CD4-positive, alpha-beta T cell treated with Interleukin-15 for 4 hours (primary cell): ENCODE measurements at regions not wholly inside any gene's neighbourhood (a gene's known extent, or its start where the extent isn't known, plus 50 kb on each side); places are given as distances from the start of the nearest gene placed in this dataset.
"Not testable (repeated sequence)": the region's sequence is repeated elsewhere in the genome, so short reads cannot be mapped to it uniquely, and the experiment has no call there.

Experiments
- DNase-seq: peaks from one replicate; pipeline ENCODE4 v3.0.0-alpha.2; 2020; ENCODE audit warnings: low spot score

DNA sequence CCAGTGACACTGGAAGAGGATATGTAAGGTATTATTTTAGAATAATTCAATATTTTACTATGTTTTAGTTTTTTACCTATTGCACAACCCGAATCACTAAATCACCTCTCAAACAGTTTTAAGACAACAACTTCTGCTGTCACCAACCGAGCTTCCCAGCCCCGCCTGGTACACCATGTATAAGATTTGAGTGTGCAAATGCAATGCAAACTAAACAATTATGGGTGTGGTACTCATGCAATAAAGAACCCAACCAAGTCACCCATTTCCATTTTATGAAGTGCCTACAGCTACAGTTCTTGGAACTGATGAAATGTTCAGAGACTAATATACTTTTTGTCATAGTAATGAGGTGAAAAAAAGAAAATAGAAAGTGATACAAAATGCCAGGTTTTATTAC, 256.2 kb downstream of the TAFA4 start:
- DNase-seq: no peak

DNA sequence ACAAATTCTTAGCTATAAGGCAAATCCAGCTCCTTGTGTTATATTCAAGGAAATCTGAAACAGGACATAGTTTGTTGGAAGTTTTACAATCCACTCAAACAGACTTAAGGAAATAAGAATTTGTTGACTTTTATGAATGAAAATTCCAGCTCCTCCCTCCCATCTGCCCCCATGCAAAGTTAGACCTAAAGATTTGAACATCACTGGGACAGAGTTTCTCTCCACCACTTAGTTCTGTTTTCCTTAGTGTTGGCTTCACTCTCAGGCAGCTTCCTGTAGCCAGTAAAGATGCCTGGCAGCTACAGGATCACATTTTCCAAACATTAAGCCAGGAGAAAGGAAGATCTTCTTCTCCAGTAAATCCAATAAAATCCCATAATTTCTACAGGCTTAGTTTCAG, 265.0 kb downstream of the TAFA4 start:
- DNase-seq: no peak

DNA sequence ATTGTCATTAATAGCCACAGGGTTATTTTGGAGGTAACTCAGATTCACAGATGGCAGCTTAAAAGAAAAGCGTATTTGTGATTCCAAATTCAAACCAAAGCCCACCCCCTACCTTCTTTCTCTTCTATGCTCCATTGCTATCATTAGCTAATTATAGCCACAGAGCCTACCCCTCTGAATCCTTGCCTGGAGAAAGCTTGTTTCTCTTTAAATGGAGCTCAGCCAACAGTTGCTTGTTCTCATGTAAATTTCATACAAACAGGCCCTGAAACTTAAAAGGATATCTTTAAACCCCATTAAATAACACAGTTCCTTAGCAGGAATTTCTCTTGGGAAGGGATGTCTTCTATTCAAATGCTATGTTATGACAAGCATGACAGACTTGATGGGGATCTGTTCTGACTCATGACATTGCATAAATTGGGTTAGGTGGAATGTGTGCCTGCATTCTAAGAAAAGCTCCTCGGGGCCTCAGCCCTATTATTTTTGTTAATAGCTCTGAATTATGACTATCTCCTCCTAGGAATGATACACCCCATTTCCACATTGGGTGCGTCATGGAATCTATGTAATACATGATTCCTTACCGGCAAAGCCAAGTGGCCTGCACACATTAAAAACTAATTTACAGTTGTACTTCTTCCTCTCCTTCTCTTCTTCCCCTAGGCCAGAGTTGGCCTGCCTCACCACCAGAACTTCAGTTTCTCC, 265.8 kb downstream of the TAFA4 start:
- DNase-seq: no peak

DNA sequence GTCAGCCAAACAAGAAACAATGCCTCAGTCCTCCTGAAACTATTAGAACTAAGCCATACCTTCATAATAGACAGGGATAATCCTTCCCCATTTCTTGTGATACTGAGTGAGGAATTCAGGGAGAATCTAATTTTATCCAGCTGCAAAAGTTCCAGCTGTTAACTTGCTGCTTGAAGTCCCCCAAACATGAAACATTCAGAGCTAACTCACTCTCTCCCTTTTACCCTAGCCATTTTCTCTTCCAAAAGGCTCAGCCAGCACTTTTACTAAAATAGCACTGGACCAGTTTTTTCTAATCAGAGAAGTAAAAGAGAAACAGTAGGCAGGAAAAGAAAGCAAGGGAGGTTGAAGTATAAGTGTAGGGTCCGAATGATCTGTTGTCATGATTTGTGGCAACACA, 268.1 kb downstream of the TAFA4 start:
- no peak for DNase-seq

DNA sequence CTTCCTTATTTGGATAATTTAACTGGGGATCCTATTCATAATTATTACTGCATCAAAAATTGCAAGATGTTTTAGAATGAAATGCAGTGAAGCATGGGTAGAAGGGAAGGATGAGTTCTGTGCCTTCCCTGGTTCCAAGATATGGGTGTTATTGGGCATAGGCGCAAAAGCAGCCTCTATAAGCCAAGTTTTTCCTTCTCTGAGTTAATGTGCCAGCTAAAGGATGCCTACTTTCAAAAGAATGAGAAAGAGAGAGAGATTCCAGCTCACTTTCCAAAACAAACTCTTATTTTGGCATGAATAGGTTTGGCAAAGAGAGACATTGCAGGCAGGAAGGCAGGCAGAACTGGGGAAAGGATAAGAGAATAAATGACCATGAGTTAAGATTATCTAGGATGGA, 270.2 kb downstream of the TAFA4 start:
- DNase-seq: no peak

DNA sequence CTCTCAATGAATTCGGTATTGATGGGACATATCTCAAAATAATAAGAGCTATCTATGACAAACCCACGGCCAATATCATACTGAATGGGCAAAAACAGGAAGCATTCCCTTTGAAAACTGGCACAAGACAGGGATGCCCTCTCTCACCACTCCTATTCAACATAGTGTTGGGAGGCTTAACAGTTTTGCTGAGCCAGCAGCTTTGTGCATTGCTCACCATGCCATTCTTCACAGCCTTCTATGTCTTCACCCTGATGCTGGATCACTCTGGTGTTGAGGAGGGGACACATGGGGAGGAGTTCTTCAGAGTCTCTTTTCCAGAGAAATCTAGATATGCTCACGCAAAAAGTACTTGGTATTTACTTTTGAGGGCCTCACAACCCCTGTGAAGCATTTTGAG, 281.7 kb downstream of the TAFA4 start:
- not testable (repeated sequence) for DNase-seq

DNA sequence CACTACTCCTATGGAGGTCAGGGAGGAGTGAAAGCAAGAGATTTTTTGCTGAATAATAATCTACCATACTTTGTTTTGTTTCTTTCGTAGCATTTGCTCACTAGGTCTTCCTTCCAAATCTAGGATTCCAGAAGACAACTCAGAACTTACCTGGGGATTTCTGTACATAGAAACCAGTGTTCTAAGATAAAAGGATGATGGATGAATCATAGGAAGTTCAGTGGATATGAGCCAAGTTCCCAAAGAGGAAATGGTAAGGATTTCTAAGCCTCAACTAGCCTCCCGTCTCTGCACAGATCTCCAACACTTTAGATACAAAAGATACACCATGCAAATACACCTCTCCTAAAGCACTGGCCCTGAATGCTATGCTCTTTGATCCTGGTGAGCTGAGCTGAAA, 283.9 kb downstream of the TAFA4 start:
- no peak for DNase-seq

DNA sequence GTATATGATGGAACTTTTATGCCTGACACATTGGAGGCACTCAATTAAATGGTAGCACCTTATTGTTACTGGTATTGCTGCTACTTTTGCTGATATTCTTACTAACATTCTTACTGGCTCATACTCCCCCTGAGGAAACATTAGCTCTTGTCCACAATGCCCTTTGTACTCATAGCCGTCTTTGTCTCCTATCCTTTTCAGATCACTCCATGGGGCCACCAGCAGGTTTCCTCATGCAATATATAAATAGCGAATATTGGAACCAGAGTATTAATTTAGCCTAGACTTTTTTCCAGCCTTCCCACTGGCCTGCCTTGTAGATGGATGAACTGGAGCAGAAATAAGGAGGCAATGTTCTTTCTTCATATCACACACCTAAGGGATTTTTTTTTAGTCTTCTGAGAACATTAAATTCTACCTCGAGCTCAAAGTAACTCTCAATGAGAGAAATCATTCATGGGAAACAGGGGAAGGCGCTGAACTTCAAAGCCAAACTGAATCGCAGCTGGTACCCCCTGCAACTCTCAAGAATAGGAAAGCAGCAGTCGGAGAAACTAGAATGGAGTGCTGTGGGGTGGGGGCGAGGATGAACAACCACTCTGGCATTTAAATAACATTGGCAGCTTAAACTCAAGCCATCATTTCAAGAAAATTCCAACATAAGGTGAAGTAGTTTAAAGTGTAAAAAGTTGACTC, 300.3 kb downstream of the TAFA4 start:
- no peak for DNase-seq

DNA sequence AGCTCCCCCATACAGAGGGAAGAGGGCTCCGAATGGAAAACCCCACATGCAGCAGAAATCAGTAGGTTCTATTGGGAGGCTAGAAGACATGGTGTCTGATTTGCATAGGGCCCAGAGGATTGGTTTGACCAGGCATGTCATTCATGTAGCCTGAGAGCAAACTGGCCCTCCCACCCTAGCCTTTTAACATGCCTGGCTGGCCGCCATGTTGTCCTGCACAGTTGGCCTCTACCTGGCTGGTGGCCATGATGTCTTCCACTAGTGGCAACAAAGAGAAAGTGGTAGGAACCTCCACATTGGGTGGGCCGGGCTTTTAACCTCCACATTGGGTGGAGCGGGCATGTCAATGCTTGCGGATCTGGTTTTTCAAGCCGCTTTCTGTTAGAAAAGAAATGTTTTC, 312.1 kb downstream of the TAFA4 start:
- DNase-seq: no peak

DNA sequence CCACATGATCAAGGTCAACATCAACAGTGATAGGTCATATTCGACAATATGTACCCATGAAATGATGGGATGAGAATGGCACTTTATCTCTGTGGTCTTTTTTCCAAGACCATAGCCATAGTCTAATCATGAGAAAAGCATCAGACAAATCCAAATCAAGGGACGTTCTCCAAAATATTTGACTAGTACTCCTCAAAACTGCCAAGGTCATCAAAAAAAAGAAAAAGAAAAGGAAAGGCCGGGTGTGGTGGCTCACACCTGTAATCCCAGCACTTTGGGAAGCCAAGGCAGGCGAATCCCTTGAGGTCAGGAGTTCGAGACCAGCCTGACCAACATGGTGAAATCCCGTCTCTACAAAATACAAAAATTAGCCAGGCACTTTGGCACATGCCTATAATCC, 318.3 kb downstream of the TAFA4 start:
- DNase-seq: no peak

DNA sequence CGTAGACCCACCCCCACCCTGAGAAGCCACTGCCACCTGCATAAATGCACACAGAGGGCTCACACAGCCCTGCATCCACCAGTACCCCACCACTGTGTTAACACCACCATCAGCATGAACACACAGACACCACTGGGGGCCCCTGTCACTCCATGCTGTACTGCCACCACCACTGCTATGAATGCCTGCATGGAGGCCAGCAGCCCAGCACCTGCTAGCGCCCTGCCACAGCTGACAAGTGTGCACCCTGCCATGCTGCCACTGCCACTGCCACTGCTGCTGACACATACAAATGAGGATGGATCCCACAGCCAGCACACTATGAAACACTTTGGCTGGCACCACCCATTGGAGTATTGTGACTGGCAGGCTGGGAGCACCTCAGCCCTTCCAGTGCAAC, 361.0 kb downstream of the TAFA4 start:
- DNase-seq: no peak

DNA sequence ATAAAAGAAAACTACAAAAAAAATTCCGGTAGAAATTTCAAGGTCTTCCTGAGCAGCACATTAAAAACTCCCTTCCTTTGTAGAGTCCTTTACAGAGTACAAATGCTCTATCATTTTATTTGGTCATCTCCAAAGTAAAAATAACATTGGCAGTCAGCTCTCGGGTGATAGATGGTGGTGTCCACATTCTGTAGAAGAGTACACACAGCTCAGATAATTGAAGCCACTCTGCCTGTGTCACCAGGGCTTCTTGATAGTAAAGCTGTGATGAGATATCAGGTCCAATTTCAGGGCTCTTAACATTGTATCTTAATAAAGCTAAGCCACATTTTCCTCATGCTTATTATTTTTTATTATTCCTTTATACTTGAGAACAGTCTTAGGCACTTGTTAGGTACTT, 371.6 kb downstream of the TAFA4 start:
- no peak for DNase-seq

DNA sequence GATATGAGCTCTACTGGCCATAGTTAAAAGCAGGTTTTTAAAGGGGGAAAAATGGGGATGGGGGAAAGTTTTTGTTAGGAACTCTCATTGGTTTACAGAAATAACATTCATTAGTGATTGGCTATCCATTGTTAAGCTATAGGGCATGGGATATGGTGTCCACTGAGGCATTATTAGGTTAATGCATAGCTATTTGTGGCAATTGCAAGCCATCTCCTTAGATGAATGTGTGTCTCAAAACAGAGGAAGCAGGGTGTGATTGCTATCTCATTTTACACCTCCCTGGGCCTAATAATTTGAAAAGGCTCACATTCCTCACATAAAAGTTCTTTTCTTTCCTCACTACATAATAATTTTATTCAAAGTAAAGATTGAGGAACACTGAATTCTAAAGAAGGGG, 396.6 kb downstream of the TAFA4 start:
- no peak for DNase-seq

DNA sequence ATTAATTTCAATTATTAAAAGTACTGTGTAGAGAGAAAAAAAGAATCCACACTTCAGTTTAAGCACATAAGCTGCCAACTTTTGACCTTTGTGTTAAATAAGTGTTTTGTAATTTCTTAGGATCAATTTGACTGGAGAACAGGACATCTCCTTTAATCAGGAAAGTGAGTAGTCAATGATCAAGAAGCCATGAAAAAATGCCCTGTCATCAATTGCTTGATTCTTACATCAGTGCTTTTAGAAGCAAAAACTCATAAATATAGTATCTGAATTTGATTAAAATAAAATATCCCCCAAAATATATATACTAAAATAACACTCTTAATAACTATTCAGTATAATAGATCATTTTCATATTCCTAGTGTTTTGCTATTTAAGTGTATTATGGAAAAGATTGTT, 409.0 kb downstream of the TAFA4 start:
- DNase-seq: no peak

DNA sequence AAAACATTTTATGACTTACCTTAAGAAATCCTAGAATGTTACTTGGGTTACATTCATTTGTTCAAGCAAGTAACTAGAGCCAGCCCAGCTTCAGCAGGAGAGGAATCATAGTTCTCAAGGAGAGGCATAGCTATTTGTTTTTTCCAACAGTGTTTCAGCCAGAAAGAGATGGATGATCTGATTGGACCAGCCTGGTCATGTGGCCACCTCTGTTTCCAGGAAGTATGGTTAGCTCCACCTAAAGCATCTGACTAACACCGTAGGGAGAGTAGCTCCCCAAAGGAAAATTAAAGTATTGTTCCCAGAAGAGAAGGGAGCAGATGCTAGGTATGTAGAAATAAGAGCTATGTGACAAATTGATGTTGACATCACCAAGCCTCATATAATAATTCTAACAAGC, 417.1 kb downstream of the TAFA4 start:
- DNase-seq: no peak

DNA sequence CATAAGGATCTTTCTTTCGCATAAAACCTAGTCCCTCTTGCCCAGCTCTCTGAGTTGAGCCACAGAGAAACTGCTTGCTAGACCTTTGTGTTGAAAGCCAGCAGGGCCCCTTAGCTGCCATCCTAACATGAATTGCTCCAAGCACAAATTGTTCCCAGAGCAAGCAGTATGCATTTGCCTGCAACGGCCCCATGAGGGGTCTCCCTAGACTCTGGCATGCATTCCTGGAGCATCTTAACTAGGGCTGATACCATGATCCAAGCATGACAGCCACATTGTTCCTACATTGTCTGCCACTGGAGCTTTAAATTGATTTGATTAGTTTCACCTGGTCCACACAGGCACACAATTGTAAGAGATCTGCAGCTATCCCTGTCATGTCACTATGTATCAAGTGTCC, 428.1 kb downstream of the TAFA4 start:
- no peak for DNase-seq

DNA sequence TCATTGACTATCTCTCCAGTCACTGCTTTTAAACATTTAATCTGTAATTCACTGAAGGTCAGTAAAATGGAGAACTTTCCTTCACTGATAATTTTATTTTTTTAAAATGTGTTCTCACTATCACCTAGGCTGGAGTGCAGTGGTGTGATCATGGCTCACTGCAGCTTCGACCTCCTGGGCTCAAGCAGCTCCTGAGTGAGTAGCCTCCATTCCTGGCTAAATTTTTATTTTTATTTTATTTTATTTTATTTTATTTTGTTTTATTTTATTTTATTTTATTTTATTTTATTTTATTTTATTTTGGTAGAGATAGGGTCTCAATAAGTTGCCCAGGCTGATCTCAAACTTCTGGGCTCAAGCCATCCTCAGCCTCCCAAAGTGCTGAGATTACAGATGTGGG, 446.5 kb downstream of the TAFA4 start:
- DNase-seq: not testable (repeated sequence)

DNA sequence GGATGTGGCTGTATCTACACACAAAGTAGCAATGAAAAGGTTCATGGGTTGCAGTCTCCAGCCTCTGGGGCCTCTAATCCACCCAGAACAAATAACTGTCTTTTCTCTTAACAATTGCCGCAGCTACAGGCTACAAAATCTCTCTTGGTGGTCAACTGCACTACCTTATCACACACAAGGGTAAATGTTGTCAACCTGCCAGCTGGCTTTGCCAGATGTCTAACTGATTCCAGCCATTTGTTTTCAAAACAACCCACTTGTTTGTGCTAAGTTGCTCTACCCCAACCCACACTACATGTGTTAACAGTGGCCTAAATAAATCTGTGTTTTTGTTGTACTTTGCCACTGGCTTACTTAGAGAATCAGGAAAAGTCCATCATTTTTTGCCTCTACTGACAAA, 447.3 kb downstream of the TAFA4 start:
- no peak for DNase-seq

DNA sequence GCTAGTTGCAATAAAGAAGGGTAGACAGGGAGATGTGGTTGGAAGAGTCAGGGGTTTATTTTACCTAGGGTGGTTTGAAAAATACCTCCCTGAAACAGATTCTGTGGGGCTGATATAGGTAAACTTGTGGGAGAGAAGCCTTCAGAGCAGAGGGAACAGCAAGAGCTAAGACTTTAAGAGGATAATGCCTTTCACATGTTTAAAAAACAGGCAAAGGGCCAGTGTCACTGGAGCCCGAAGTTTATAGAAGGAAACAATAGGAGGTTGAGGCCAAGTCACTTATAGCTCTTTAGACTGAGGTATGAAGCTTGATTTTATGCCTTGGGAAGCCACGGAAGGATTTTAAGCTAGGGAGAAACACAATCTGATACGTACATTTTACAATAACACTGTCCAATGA, 448.7 kb downstream of the TAFA4 start:
- DNase-seq: no peak

DNA sequence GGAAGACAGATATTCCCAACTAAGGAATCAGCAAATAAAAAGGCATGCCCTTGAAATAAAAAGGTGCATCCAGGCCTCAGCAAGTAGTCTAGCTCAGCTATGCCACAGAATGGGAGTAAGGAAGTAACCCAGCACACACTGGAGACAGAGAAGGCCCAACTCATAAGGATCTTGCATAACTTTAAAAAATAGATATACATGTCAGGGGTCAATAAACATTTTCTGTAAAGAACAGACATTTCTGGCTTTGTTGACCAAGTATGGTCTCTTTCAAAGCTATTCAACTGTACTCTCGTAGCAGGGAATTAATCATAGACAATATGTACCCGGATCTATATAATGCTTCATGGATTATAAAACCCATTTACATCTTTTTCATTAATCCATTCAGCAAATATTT, 449.3 kb downstream of the TAFA4 start:
- no peak for DNase-seq

DNA sequence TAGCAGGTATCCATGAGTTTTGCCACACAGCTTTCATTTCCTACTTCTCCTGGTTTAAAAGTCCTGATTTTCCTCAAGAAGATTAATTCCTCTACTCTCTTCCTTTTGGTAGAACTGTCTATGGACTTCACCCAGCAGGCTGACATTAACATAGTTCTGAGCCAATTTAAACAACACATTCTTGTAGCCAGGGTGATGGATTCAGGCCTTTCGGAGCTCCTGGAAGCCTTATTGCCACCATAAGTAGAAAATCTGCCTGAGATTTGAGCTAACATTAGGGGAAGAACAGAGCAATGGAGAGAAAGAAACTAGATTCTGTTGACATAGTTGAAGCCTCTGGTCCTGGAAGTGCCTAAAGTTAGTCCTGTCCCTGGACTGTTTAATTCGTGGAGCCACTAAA, 449.8 kb downstream of the TAFA4 start:
- DNase-seq: no peak

DNA sequence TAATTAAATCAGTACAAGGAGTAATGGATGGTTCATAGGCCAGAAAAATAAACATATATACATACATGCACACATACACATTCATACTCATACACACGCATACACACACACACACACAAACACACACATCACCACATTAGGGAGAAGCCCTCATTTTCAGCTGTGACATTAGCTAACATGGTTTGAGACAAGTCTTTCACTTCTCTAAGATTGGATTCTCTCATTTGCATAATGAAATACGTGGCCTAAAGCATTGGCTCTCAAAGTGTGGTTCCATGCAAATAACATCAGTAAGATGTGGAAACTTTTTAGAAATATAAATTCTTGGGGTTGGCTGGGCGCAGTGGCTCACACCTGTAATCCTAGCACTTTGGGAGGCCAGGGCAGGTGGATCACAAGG, 452.6 kb downstream of the TAFA4 start:
- no peak for DNase-seq

DNA sequence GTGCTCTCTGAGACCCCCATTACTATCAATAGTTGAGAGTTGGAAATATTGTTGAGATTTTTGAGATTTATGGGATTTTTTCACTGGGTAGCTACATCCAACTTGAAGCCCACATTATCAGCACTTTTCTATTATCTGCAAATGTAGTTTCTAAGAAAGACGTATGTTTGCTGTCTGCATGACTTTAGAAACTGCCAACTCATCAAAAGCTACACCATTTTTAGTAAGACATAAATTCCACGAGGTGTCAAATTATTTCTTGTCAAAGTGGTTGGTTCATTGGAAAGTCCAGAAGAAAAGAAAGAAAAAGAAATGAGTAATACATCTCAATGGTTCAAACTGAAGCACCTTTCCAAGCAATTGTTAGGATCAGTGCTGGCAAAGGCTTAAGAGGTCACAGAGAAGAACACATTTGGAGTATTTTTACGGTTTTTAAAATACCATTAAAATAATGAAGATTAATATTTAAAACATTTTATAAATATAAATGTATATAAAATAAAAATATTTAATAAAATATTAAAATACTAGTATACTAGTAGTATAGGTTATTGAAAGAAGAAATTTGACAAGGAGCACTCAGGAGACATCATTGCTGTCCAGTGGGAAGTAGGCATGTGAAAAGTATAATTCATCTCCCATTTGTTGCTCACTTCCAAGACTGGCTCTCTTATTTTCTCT, 463.5 kb downstream of the TAFA4 start:
- DNase-seq: no peak

DNA sequence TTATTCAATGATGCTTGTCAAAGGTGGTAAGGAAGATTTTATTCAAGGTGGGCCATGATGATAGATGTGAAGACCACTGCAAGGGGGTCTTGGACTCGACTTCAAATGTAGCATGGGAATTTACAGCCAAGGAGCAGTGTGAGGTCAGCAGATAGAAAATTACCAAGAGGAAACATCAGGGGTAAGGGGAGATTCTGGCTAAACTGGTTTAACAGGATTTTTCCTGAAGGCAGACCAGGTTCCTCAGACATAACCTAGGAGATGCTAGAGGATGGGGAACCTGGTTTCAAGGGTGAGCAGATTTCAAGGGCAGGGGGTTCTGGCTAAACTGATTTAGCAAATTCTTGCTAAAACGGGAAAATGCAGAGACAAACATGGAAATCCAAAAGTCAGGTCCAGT, 464.9 kb downstream of the TAFA4 start:
- DNase-seq: no peak
